Activated B cell treated with CpG ODN at 0.5 μM for 24 hours (primary cell): ENCODE measurements at regions not wholly inside any gene's neighbourhood (a gene's known extent, or its start where the extent isn't known, plus 50 kb on each side); places are given as distances from the start of the nearest gene placed in this dataset.

Experiments used
- ATAC-seq: fragments of 200-7000 bp; cut with Tn5 transposase; one replicate; pipeline ENCODE4 v1.10.0; 2021; ENCODE audit warnings: low read depth, mild to moderate bottlenecking, moderate library complexity
- CTCF ChIA-PET: fragments of 350-600 bp; sonication (Branson Sonifier 250); formaldehyde crosslinking; loops from one replicate; lab custom pipeline; 2021; ENCODE audit warnings: antibody characterized with exemption; lab: Charles Lee
- POLR2A ChIA-PET: fragments of 350-600 bp; sonication (Branson Sonifier 250); formaldehyde crosslinking; loops from one replicate; lab custom pipeline; 2021; ENCODE audit warnings: antibody characterized with exemption; lab: Charles Lee
- DNase-seq: peaks from one replicate; pipeline ENCODE4 v3.0.0; 2022
- H3K27ac Mint-ChIP-seq: one replicate; pipeline ENCODE4 v1.8.0; 2020; ENCODE audit warnings: mixed read lengths
- H3K27me3 Mint-ChIP-seq: one replicate; pipeline ENCODE4 v1.8.0; 2021; ENCODE audit warnings: mixed read lengths
- H3K36me3 Mint-ChIP-seq: one replicate; pipeline ENCODE4 v1.8.0; 2021; ENCODE audit warnings: low read depth, mixed read lengths
- H3K4me1 Mint-ChIP-seq: one replicate; pipeline ENCODE4 v1.8.0; 2021; ENCODE audit warnings: mixed read lengths
- H3K4me3 Mint-ChIP-seq: one replicate; pipeline ENCODE4 v1.8.0; 2020; ENCODE audit warnings: mild to moderate bottlenecking, mixed read lengths
- H3K9me3 Mint-ChIP-seq: one replicate; pipeline ENCODE4 v1.8.0; 2020; ENCODE audit warnings: mixed read lengths
- CTCF ChIP-seq: fragments of 200-600 bp; IDR thresholded peaks from one replicate; pipeline ENCODE4 v1.8.0; 2022; ENCODE audit warnings: antibody characterized with exemption, mild to moderate bottlenecking
- intact Hi-C: fragments of 100-400 bp; cut with micrococcal nuclease; formaldehyde crosslinking; loops from one replicate; pipeline ENCODE4 v1.15.1; 2024

GRCh38 chr5:72744136-72744535 lies 72.3 kb upstream of the TNPO1 start:
- no peaks in the 10 kb centered on the region for H3K4me1 Mint-ChIP-seq
- H3K27me3 Mint-ChIP-seq, result peaks cover 15% of the 10 kb centered on the region
- CTCF ChIA-PET, result no interaction called here
- DNase-seq, result no peak
- POLR2A ChIA-PET, result no interaction called here
- no peaks in the 10 kb centered on the region for H3K9me3 Mint-ChIP-seq
- TF ChIP-seq CTCF, result no peak
- no peak for ATAC-seq
- H3K27ac Mint-ChIP-seq, result no peak overlapping the region
- no peak overlapping the region for H3K4me3 Mint-ChIP-seq
- intact Hi-C loops, result no loop called here
- no peaks in the 10 kb centered on the region for H3K36me3 Mint-ChIP-seq

GRCh38 chr5:72741805-72742204 lies 74.7 kb upstream of the TNPO1 start:
- ChIA-PET CTCF (no interaction called here), POLR2A (no interaction called here)
- peaks cover 18% of the 10 kb centered on the region for H3K27me3 Mint-ChIP-seq
- no peak for DNase-seq
- intact Hi-C loops, result no loop called here
- no peaks in the 10 kb centered on the region for H3K36me3 Mint-ChIP-seq
- no peaks in the 10 kb centered on the region for H3K9me3 Mint-ChIP-seq
- no peak for TF ChIP-seq CTCF
- no peak overlapping the region for H3K4me3 Mint-ChIP-seq
- no peaks in the 10 kb centered on the region for H3K4me1 Mint-ChIP-seq
- H3K27ac Mint-ChIP-seq, result no peak overlapping the region
- ATAC-seq, result no peak

GRCh38 chr5:72733810-72734209 lies 82.7 kb upstream of the TNPO1 start:
- Mint-ChIP-seq H3K27ac (no peak overlapping the region), H3K4me3 (no peak overlapping the region), H3K27me3 (peaks cover 6% of the 10 kb centered on the region), H3K4me1 (no peaks in the 10 kb centered on the region), H3K36me3 (no peaks in the 10 kb centered on the region), H3K9me3 (peaks cover 2% of the 10 kb centered on the region)
- no peak for TF ChIP-seq CTCF
- DNase-seq (no peak), ATAC-seq (no peak)
- POLR2A ChIA-PET, result no interaction called here
- CTCF ChIA-PET, result no interaction called here
- intact Hi-C loops, result no loop called here

- Mint-ChIP-seq H3K27ac (no peak overlapping the region), H3K4me3 (no peak overlapping the region), H3K4me1 (no peaks in the 10 kb centered on the region), H3K9me3 (no peaks in the 10 kb centered on the region), H3K27me3 (peaks cover 15% of the 10 kb centered on the region), H3K36me3 (no peaks in the 10 kb centered on the region)
- CTCF ChIA-PET, result no interaction called here
- DNase-seq, result no peak
- POLR2A ChIA-PET, result no interaction called here
- ATAC-seq, result no peak
- no peak for TF ChIP-seq CTCF
- intact Hi-C loops, result no loop called here
These were observed 92.9 kb upstream of the TNPO1 start for GRCh38 chr5:72723581-72723980.

- Mint-ChIP-seq H3K27ac (no peak overlapping the region), H3K9me3 (no peaks in the 10 kb centered on the region), H3K4me1 (no peaks in the 10 kb centered on the region), H3K27me3 (peaks cover 17% of the 10 kb centered on the region), H3K4me3 (no peak overlapping the region), H3K36me3 (no peaks in the 10 kb centered on the region)
- ChIA-PET POLR2A (no interaction called here), CTCF (no interaction called here)
- DNase-seq (no peak), ATAC-seq (no peak)
- intact Hi-C loops, result no loop called here
- no peak for TF ChIP-seq CTCF
These were observed 93.5 kb upstream of the TNPO1 start for GRCh38 chr5:72722792-72723452.
